Neural progenitor cell (in vitro differentiated cells): ENCODE measurements at regions not wholly inside any gene's neighbourhood (a gene's known extent, or its start where the extent isn't known, plus 50 kb on each side); places are given as distances from the start of the nearest gene placed in this dataset.
"Not testable (repeated sequence)": the region's sequence is repeated elsewhere in the genome, so short reads cannot be mapped to it uniquely, and the experiment has no call there.

Experiments
- DNase-seq: peaks from one replicate; pipeline ENCODE4 v3.0.0-alpha.2; 2016; ENCODE audit warnings: low spot score
- H2AFZ ChIP-seq: fragments of 200-600 bp; sonication (generic); replicated peaks from 2 replicates; pipeline ENCODE4 v1.6.1; 2016; ENCODE audit warnings: antibody characterized with exemption
- H3F3A ChIP-seq: fragments of 200-600 bp; sonication (generic); 2 replicates; pipeline ENCODE4 v1.6.1; 2016; ENCODE audit warnings: antibody characterized with exemption, low read depth
- H3K27ac ChIP-seq: fragments of 200-600 bp; sonication (generic); 2 replicates; pipeline ENCODE4 v1.5.1; 2016; ENCODE audit warnings: mild to moderate bottlenecking
- H3K27me3 ChIP-seq: fragments of 200-600 bp; sonication (generic); 2 replicates; pipeline ENCODE4 v1.6.1; 2016; ENCODE audit warnings: mild to moderate bottlenecking, moderate library complexity
- H3K36me3 ChIP-seq: fragments of 200-600 bp; sonication (generic); 2 replicates; pipeline ENCODE4 v1.5.1; 2016
- H3K4me1 ChIP-seq: fragments of 200-600 bp; sonication (generic); 2 replicates; pipeline ENCODE4 v1.6.1; 2016; ENCODE audit warnings: mixed run types
- H3K4me2 ChIP-seq: fragments of 200-600 bp; sonication (generic); 2 replicates; pipeline ENCODE4 v1.6.1; 2016
- H3K4me3 ChIP-seq: fragments of 200-600 bp; sonication (generic); 2 replicates; pipeline ENCODE4 v1.5.1; 2016
- H3K79me2 ChIP-seq: fragments of 200-600 bp; sonication (generic); 2 replicates; pipeline ENCODE4 v1.6.1; 2016; ENCODE audit warnings: low read depth
- H3K9ac ChIP-seq: fragments of 200-600 bp; sonication (generic); 2 replicates; pipeline ENCODE4 v1.6.1; 2016
- H3K9me3 ChIP-seq: fragments of 200-600 bp; sonication (generic); 2 replicates; pipeline ENCODE4 v1.5.1; 2016; ENCODE audit warnings: low read depth
- H4K20me1 ChIP-seq: fragments of 200-600 bp; sonication (generic); 2 replicates; pipeline ENCODE4 v1.6.1; 2016; ENCODE audit warnings: low read depth
- H3K27ac Mint-ChIP-seq: 3 replicates; pipeline ENCODE4 v1.8.0; 2021; ENCODE audit warnings: mixed read lengths
- H3K27me3 Mint-ChIP-seq: 2 replicates; pipeline ENCODE4 v1.8.0; 2022; ENCODE audit warnings: low read depth, mild to moderate bottlenecking, inconsistent platforms, moderate library complexity, mixed read lengths; ENCODE audit not compliant: insufficient read depth
- H3K36me3 Mint-ChIP-seq: 3 replicates; pipeline ENCODE4 v1.8.0; 2021; ENCODE audit warnings: mixed read lengths
- H3K4me1 Mint-ChIP-seq: 3 replicates; pipeline ENCODE4 v1.8.0; 2021; ENCODE audit warnings: mixed read lengths
- H3K4me3 Mint-ChIP-seq: 3 replicates; pipeline ENCODE4 v1.8.0; 2021; ENCODE audit warnings: mild to moderate bottlenecking, moderate library complexity, mixed read lengths
- H3K9me3 Mint-ChIP-seq: 3 replicates; pipeline ENCODE4 v1.8.0; 2020; ENCODE audit warnings: mixed read lengths
- EZH2 ChIP-seq: fragments of 200-600 bp; sonication (generic); IDR thresholded peaks from 2 replicates; pipeline ENCODE4 v1.6.1; 2017; ENCODE audit warnings: antibody characterized with exemption, mild to moderate bottlenecking, moderate library complexity
- EZH2phosphoT487 ChIP-seq: fragments of 200-600 bp; sonication (generic); IDR thresholded peaks from 2 replicates; pipeline ENCODE4 v1.6.1; 2017; ENCODE audit warnings: antibody characterized with exemption
- TF ChIP-seq, protein P1 (sequence below): fragments of 200-600 bp; sonication (generic); IDR thresholded peaks from 2 replicates; pipeline ENCODE4 v1.5.1; 2017; ENCODE audit warnings: antibody characterized with exemption, mild to moderate bottlenecking

DNA sequence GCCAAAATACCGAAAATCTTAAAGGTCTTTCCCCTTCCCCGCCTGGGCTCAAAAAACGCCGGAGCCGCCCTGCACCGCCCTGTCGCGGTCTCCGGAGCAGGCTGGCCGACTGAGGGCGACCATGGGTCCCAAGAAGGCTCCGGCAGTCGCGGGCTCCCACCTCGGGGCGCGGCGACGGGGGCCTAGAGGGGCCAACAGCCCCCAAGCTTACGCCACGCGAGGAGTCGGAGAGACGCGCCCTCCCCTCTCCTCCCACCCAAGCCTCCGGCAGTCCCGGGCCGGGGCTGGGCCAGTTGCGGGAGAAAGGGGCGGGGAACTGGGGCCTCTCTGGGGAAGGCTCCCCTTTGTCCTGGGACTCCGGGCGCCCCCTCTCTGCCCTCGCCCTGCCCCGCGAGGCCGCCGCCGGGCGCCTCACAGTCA lies 69.2 kb downstream of the GOLGA8B start:
- H3K27me3 ChIP-seq = peaks cover 86% of the 10 kb centered on the region
- peaks cover 14% of the 10 kb centered on the region for H3K4me1 Mint-ChIP-seq
- peaks cover 4% of the 10 kb centered on the region for H4K20me1 ChIP-seq
- H3K4me2 ChIP-seq = peak overlapping the region; percentile 92
- H3K4me1 ChIP-seq = no peaks in the 10 kb centered on the region
- peak; percentile 64 for DNase-seq
- TF ChIP-seq EZH2phosphoT487 (no peak), EZH2 (peak; percentile 84)
- peak overlapping the region; percentile 89 for H3K4me3 Mint-ChIP-seq
- no peak overlapping the region for H3K27ac ChIP-seq
- no peaks in the 10 kb centered on the region for H3K9me3 Mint-ChIP-seq
- H3K4me3 ChIP-seq = peak overlapping the region; percentile 71
- H2AFZ ChIP-seq = peak overlapping the region; percentile 69
- no peaks in the 10 kb centered on the region for H3K36me3 Mint-ChIP-seq
- no peaks in the 10 kb centered on the region for H3K79me2 ChIP-seq
- H3K9me3 ChIP-seq = no peaks in the 10 kb centered on the region
- H3F3A ChIP-seq = peaks cover 3% of the 10 kb centered on the region
- no peak overlapping the region for H3K9ac ChIP-seq
- peaks cover 15% of the 10 kb centered on the region for H3K27me3 Mint-ChIP-seq
- H3K36me3 ChIP-seq = no peaks in the 10 kb centered on the region
- no peak overlapping the region for H3K27ac Mint-ChIP-seq

DNA sequence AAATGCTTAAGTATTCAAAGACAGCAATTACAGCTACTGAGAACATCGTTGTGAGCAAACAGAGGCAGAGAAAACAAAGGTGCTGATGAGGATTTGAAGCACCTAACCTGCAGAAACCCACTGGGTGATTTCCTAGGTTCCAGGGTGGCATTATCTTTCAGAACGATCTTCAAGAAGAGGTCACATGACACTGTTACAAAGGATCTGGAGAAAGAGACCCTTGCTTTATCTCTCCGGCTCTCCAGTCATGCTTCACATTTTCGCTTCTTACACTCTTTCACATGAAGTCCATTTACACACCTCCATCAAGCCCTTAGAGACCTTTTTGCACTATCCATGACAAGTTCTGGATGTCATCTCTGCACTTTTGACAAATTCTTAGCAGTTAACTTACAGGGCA lies 70.8 kb downstream of the GOLGA8B start:
- no peaks in the 10 kb centered on the region for H3K79me2 ChIP-seq
- no peak for DNase-seq
- no peaks in the 10 kb centered on the region for H3K4me1 ChIP-seq
- H3K36me3 Mint-ChIP-seq = no peaks in the 10 kb centered on the region
- peak overlapping the region; percentile 89 for H3K4me3 Mint-ChIP-seq
- H3K4me1 Mint-ChIP-seq = peaks cover 14% of the 10 kb centered on the region
- no peaks in the 10 kb centered on the region for H3K36me3 ChIP-seq
- TF ChIP-seq EZH2phosphoT487 = no peak
- H3K9ac ChIP-seq = no peak overlapping the region
- no peak overlapping the region for H3K27ac Mint-ChIP-seq
- peaks cover 4% of the 10 kb centered on the region for H4K20me1 ChIP-seq
- H2AFZ ChIP-seq = no peak overlapping the region
- H3K4me3 ChIP-seq = no peak overlapping the region
- peaks cover 3% of the 10 kb centered on the region for H3F3A ChIP-seq
- no peaks in the 10 kb centered on the region for H3K9me3 ChIP-seq
- H3K27me3 ChIP-seq = peaks cover 99% of the 10 kb centered on the region
- no peaks in the 10 kb centered on the region for H3K9me3 Mint-ChIP-seq
- H3K4me2 ChIP-seq = no peak overlapping the region
- no peak overlapping the region for H3K27ac ChIP-seq
- H3K27me3 Mint-ChIP-seq = peaks cover 15% of the 10 kb centered on the region

DNA sequence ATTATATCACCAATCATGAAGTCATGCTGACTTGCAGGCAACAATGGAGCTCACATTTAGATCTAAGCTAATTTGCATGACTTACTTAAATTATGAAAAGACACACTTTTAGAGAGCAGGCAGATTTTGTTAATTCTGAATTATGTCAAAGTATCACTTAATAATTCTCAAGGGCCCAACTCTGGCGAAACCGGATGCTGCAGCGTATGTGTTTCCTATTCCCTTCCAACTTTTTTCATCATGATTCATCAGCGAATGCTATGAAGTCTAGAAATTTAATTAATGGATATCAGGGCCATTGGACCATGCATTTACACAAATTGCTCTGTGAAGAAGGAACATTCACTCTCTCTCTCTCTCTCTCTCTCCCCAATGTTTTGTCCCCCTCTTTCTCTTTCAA lies 63.5 kb upstream of the GOLGA8A start:
- Histone ChIP-seq H3K4me2 (no peak overlapping the region), H3F3A (no peaks in the 10 kb centered on the region), H3K9me3 (no peaks in the 10 kb centered on the region), H3K79me2 (no peaks in the 10 kb centered on the region), H3K27ac (no peak overlapping the region), H2AFZ (no peak overlapping the region), H3K36me3 (no peaks in the 10 kb centered on the region), H4K20me1 (no peaks in the 10 kb centered on the region), H3K27me3 (peaks cover 100% of the 10 kb centered on the region), H3K9ac (no peak overlapping the region), H3K4me1 (no peaks in the 10 kb centered on the region), H3K4me3 (no peak overlapping the region)
- no peak for DNase-seq
- Mint-ChIP-seq H3K36me3 (no peaks in the 10 kb centered on the region), H3K27ac (no peak overlapping the region), H3K9me3 (no peaks in the 10 kb centered on the region), H3K27me3 (peaks cover 18% of the 10 kb centered on the region), H3K4me1 (no peaks in the 10 kb centered on the region), H3K4me3 (no peak overlapping the region)
- TF ChIP-seq EZH2phosphoT487 (no peak), EZH2 (no peak)
- TF ChIP-seq, protein P1, sequence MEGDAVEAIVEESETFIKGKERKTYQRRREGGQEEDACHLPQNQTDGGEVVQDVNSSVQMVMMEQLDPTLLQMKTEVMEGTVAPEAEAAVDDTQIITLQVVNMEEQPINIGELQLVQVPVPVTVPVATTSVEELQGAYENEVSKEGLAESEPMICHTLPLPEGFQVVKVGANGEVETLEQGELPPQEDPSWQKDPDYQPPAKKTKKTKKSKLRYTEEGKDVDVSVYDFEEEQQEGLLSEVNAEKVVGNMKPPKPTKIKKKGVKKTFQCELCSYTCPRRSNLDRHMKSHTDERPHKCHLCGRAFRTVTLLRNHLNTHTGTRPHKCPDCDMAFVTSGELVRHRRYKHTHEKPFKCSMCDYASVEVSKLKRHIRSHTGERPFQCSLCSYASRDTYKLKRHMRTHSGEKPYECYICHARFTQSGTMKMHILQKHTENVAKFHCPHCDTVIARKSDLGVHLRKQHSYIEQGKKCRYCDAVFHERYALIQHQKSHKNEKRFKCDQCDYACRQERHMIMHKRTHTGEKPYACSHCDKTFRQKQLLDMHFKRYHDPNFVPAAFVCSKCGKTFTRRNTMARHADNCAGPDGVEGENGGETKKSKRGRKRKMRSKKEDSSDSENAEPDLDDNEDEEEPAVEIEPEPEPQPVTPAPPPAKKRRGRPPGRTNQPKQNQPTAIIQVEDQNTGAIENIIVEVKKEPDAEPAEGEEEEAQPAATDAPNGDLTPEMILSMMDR = no peak

DNA sequence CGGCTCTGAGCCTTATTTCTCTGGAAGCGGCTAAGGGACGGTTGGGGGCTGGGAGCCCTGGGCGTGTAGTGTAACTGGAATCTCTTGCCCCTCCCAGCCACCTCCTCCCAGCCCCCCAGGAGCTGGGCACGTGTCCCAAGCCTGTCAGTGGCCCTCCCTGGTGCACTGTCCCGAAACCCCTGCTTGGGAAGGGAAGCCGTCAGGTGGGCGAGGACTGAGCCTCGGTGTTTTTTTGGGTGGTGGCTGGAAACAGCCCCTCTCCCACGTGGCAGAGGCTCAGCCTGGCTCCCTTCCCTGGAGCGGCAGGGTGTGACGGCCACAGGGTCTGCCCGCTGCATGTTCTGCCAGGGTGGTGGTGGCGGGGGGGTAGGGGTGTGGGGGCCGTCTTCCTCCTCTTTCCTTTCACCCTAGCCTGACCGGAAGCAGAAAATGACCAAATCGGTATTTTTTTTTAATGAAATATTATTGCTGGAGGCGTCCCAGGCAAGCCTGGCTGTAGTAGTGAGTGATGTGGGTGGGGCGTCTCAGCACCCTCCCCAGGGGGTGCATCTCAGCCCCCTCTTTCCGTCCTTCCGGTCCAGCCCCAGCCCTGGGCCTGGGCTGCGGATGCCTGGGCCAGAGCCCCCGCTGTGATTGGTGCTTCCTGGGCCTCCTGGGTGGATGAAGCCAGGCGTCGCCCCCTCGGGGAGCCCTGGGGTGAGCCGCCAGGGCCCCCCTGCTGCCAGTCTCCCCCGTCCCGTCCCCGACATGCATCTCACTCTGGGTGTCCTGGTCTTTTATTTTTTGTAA lies 58.8 kb upstream of the GOLGA8A start:
- Histone ChIP-seq H3K4me2 (no peak overlapping the region), H3K9me3 (no peaks in the 10 kb centered on the region), H3K4me1 (peaks cover 6% of the 10 kb centered on the region), H3K27ac (no peak overlapping the region), H3K27me3 (peaks cover 100% of the 10 kb centered on the region), H3F3A (no peaks in the 10 kb centered on the region), H3K36me3 (no peaks in the 10 kb centered on the region), H3K4me3 (no peak overlapping the region), H3K9ac (no peak overlapping the region), H3K79me2 (no peaks in the 10 kb centered on the region), H2AFZ (no peak overlapping the region), H4K20me1 (no peaks in the 10 kb centered on the region)
- TF ChIP-seq EZH2 (peak; percentile 21), EZH2phosphoT487 (no peak)
- TF ChIP-seq, protein P1 = no peak
- Mint-ChIP-seq H3K36me3 (peaks cover 3% of the 10 kb centered on the region), H3K4me1 (no peaks in the 10 kb centered on the region), H3K4me3 (no peak overlapping the region), H3K27me3 (peaks cover 47% of the 10 kb centered on the region), H3K9me3 (peaks cover 9% of the 10 kb centered on the region), H3K27ac (no peak overlapping the region)
- DNase-seq = no peak

DNA sequence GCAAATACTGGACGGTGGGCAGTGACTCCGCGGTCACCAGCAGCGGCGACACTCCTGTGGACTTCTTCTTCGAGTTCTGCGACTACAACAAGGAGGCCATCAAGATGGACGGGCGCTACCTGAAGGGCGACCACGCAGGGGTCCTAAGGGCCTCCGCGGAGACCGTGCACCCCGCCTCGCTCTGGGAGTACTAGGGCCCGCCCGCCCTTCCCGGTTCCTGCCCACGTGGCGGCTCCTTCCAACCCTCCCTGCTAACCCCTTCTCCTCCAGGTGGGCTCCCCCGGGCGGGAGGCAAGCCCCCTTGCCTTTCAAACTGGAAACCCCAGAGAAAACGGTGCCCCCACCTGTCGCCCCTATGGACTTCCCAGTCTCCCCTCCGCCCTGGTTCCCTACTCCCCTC lies 58.1 kb upstream of the GOLGA8A start:
- not testable (repeated sequence) for DNase-seq, H3K27ac Mint-ChIP-seq, H3K36me3 Mint-ChIP-seq, H3K4me1 Mint-ChIP-seq, H2AFZ ChIP-seq, H3K4me3 Mint-ChIP-seq, H3K4me3 ChIP-seq, H3K79me2 ChIP-seq, H3K36me3 ChIP-seq, H3K27ac ChIP-seq, H3F3A ChIP-seq, H4K20me1 ChIP-seq, H3K9ac ChIP-seq, H3K4me2 ChIP-seq, H3K4me1 ChIP-seq, H3K9me3 ChIP-seq
- Mint-ChIP-seq H3K9me3 (peaks cover 13% of the 10 kb centered on the region), H3K27me3 (peaks cover 54% of the 10 kb centered on the region)
- peaks cover 100% of the 10 kb centered on the region for H3K27me3 ChIP-seq
